SK-N-MC (cell line): ENCODE measurements at regions not wholly inside any gene's neighbourhood (a gene's known extent, or its start where the extent isn't known, plus 50 kb on each side); places are given as distances from the start of the nearest gene placed in this dataset.

ENCODE experiments used
- DNase-seq: peaks from one replicate; pipeline ENCODE4 v3.0.0-alpha.2; 2011; ENCODE audit warnings: low read depth, low spot score
- H3K27ac ChIP-seq: fragments of 200-600 bp; sonication (generic); 2 replicates; pipeline ENCODE4 v1.5.1; 2016; ENCODE audit warnings: mixed run types
- H3K36me3 ChIP-seq: fragments of 200-600 bp; sonication (generic); 2 replicates; pipeline ENCODE4 v1.6.1; 2017; ENCODE audit warnings: antibody characterized with exemption, low read length, mixed read lengths; ENCODE audit not compliant: insufficient read depth
- H3K4me3 ChIP-seq: fragments of 200-600 bp; sonication (generic); 2 replicates; pipeline ENCODE4 v1.5.1; 2016
- H3K9ac ChIP-seq: fragments of 200-600 bp; sonication (generic); 2 replicates; pipeline ENCODE4 v1.8.0; 2017; ENCODE audit warnings: mixed run types, mixed read lengths; ENCODE audit not compliant: insufficient read length
- H3K9me3 ChIP-seq: fragments of 200-600 bp; sonication (generic); 2 replicates; pipeline ENCODE4 v1.6.1; 2017; ENCODE audit warnings: low read depth, mild to moderate bottlenecking, antibody characterized with exemption, low read length, moderate library complexity, mixed read lengths
- EZH2 ChIP-seq: fragments of 200-600 bp; sonication (generic); IDR thresholded peaks from one replicate; pipeline ENCODE4 v1.6.1; 2017; ENCODE audit warnings: antibody characterized with exemption
- FOXP2 ChIP-seq: optimal IDR thresholded peaks from 2 replicates; pipeline ENCODE3; 2011; ENCODE audit warnings: mild to moderate bottlenecking, moderate library complexity; ENCODE audit not compliant: insufficient read depth; ENCODE audit errors: extremely low read length, control extremely low read depth
- POLR2AphosphoS5 ChIP-seq: IDR thresholded peaks from 2 replicates; pipeline ENCODE4 v1.6.1; 2012; ENCODE audit warnings: mild to moderate bottlenecking, low read depth, low read length, borderline replicate concordance

DNA sequence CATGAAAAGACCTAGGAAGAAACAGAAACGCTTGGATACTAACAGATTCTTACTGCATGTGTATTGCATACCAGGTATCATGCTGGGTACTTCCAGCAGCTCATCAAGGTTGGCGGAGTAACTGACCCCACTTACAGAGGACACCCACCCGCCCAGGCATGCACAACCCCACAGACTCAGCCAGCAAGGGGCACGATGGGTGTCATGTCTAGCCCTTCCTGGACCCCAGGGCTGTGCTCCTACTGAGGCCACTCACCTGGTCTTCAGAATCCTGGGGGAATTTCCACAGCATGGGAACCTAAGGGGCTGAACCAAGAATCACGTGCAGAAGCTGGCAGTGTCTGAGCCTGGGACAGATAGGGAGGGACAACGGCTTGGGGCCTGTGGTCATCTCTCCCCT, 134.1 kb upstream of the ZNF32 start:
- H3K4me3 ChIP-seq: no peak overlapping the region
- DNase-seq: no peak
- TF ChIP-seq FOXP2 (no peak), EZH2 (no peak), POLR2AphosphoS5 (no peak)
- no peak overlapping the region for H3K9ac ChIP-seq
- no peaks in the 10 kb centered on the region for H3K9me3 ChIP-seq
- H3K36me3 ChIP-seq: no peaks in the 10 kb centered on the region
- no peak overlapping the region for H3K27ac ChIP-seq

DNA sequence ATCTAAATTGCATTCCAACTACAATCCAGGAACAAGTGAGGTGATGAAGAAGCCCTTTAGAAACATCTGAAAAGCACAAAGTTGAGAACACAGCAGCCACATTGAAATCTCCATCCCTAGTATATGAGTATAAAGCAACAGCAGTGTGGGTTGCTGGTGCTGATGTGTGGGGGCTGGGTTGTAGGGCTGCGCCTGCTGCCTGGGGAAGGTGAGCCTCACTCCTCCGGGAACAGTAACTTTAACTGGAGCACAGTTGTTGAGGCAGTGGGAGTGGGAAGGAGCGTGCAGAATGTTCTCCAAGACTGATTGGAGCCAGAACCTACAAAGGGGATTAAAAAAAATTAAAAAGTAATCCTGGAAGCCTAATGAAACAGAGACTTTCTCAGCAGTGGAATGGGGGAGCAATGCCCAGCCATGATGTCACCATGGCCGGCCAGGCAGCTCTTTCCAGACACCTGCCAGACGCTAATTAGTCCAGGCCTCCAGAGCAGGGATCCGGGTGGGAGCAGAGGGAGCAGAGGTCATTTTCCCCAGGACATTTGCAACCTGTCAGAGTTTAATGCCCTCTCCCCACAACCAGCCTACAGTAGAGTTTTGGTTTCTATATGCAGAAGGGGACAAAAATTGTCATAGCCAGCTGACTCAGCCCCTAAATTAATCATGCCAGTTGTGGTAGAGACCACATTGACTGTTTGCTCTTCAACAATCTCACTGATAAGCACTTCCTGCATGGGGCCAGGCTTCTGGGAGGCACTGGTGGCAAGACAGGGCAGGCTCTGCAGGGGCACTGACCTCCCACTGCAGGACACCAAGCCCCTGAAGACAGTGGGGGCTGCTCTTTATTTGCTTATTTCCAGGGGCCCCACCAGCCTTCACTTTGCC, 133.0 kb upstream of the ZNF32 start:
- no peak overlapping the region for H3K27ac ChIP-seq
- H3K36me3 ChIP-seq: no peaks in the 10 kb centered on the region
- no peaks in the 10 kb centered on the region for H3K9me3 ChIP-seq
- TF ChIP-seq FOXP2: no peak
- no peak for TF ChIP-seq EZH2
- TF ChIP-seq POLR2AphosphoS5: no peak
- no peak overlapping the region for H3K9ac ChIP-seq
- DNase-seq: no peak
- no peak overlapping the region for H3K4me3 ChIP-seq

DNA sequence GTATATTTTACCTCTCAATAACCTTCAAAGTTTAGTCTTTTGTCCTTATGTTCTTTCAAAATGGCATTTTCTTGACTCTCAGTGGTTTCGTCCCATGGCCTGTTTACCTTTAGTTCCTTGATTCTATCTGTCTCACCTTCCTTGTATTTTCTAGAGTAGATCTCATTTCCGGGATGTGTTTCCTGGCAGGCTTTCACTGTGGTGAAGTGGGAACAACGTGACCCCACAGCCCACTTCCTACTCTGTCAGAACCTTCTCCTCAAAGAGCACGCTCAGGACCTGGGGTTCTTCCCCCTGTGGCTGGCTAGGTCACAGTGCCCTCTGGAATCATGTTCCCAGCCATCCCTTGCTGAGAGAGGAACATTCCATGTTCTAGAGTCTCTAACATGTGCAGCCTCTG, 129.9 kb upstream of the ZNF32 start:
- H3K36me3 ChIP-seq: no peaks in the 10 kb centered on the region
- DNase-seq: no peak
- TF ChIP-seq FOXP2 (no peak), EZH2 (no peak), POLR2AphosphoS5 (no peak)
- no peaks in the 10 kb centered on the region for H3K9me3 ChIP-seq
- H3K4me3 ChIP-seq: no peak overlapping the region
- H3K27ac ChIP-seq: no peak overlapping the region
- no peak overlapping the region for H3K9ac ChIP-seq

DNA sequence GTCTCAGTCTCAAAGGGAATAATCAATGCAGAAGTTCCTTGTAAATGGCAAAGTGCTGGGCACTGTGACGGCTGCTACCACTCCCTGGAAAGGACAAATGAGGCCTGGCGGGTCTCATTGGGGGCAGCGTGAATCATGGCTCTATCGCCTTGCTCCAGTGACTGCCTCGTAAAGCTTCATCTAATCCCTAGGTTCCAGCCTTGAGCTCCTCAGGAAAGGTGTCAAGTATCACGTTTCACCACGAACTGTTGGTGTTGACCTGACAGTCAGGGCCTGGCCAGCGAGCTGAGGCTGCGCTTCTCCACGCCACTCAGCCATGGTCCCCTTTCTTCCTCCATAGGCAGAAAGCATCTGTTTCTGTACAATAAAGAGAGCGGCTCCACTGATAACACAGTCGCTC, 126.7 kb upstream of the ZNF32 start:
- Histone ChIP-seq H3K27ac (no peak overlapping the region), H3K36me3 (no peaks in the 10 kb centered on the region), H3K9me3 (no peaks in the 10 kb centered on the region), H3K4me3 (no peak overlapping the region), H3K9ac (no peak overlapping the region)
- TF ChIP-seq EZH2 (no peak), FOXP2 (no peak), POLR2AphosphoS5 (no peak)
- DNase-seq: no peak

DNA sequence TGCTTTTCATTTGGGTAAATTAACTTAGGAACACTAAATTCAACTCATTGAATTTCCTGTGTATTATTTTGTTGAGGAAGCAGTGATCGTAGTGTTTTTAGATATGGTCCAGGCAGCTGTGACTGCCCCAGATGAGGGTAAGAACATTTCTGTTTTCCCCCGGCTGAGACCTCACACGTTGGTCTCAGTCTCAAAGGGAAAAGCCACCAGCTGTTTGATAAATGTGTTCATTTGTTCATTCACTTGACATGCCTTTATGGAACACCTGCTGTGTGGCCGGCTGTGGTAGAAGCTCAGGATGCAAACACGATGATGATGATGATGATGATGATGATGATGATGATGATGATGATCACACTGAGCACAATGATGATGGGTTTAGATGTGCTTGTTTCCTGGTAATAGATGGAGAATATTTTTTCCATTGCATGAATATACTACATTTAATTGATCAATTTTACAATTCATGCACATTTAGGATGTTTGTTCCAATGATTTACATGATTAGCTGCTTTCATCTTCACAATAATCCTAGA, 125.6 kb upstream of the ZNF32 start:
- DNase-seq: no peak
- no peaks in the 10 kb centered on the region for H3K9me3 ChIP-seq
- no peak overlapping the region for H3K27ac ChIP-seq
- no peak overlapping the region for H3K4me3 ChIP-seq
- TF ChIP-seq FOXP2 (no peak), POLR2AphosphoS5 (no peak), EZH2 (no peak)
- H3K9ac ChIP-seq: no peak overlapping the region
- no peaks in the 10 kb centered on the region for H3K36me3 ChIP-seq

DNA sequence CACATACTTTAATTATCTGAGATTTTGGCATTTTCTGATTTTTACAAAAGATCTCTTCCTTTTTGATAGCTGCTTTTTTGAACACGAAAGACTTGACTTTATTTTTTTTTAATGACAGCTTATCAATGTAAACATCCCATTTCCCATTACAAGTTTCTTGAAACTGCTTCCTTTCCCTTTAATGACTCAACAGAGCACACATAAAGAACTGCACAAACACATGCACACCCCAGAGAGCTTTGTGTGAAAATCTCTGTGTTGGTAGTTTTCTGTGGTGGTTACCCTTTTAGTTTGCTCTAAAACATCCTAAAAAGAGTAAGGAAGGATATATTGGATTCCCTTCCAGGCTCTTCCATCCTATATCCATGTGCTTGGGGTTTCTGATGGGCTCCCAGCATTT, 125.1 kb upstream of the ZNF32 start:
- Histone ChIP-seq H3K9me3 (no peaks in the 10 kb centered on the region), H3K9ac (no peak overlapping the region), H3K4me3 (no peak overlapping the region), H3K27ac (no peak overlapping the region), H3K36me3 (no peaks in the 10 kb centered on the region)
- DNase-seq: no peak
- no peak for TF ChIP-seq POLR2AphosphoS5
- TF ChIP-seq EZH2: no peak
- no peak for TF ChIP-seq FOXP2

DNA sequence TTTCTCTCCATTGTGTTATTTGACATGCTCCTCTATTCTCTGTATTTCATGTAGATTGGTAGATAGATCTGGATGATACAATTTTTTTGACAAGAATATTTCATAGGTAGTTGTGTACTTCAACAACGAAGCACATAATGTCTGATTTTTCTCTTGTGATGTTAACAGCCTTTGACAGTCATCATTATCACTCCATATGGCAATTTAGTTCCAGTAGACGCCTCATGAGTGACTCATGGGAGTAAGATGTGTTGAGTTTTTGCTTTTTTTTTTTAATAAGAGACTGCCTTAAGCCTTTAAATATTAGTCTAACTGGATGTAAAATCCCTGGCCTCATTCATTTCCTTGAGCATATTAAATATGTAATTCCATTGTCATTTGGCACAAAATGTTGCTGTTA, 123.5 kb upstream of the ZNF32 start:
- TF ChIP-seq EZH2 (no peak), POLR2AphosphoS5 (no peak), FOXP2 (no peak)
- DNase-seq: no peak
- no peak overlapping the region for H3K4me3 ChIP-seq

DNA sequence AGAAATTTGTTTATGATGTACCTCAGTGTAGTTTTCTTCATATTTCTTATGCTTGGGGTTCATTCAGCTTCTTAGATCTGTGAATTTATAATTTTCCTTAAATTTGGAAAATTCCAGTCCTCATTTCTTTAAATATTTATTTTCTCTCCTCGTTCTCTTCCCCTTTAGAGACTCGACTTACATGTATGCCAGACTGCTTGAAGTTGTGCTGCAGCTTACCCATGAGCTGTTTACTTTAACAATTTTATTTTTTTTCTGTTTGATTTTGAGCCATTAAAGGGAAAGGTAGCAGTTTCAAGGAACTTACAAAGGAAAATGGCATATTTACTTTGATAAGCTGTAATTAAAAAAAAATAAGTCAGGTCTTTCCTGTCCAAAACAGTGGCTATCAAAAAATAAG, 123.0 kb upstream of the ZNF32 start:
- H3K4me3 ChIP-seq: no peak overlapping the region

More for the DNA sequence above, 123.5 kb upstream of the ZNF32 start:
- Histone ChIP-seq H3K36me3 (no peaks in the 10 kb centered on the region), H3K9me3 (no peaks in the 10 kb centered on the region), H3K9ac (no peak overlapping the region), H3K27ac (no peak overlapping the region)

DNA sequence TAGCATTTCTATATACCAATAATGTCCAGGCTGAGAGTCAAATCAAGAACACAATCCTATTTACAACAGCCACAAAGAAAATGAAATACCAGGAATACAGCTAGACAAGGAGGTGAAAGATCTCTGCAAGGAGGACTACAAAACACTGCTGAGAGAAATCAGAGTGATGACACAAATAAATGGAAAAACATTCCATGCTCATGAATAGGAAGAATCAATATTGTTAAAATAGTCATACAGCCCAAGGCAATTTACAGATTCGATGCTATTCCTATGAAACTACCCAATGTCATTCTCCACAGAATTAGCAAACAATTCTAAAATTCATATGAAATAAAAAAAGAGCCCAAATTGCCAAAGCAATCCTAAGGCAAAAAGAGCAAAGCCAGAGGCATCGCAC, 116.8 kb upstream of the ZNF32 start:
- no peaks in the 10 kb centered on the region for H3K9me3 ChIP-seq
- H3K4me3 ChIP-seq: no peak overlapping the region
- no peak overlapping the region for H3K27ac ChIP-seq
- no peaks in the 10 kb centered on the region for H3K36me3 ChIP-seq
- TF ChIP-seq FOXP2 (no peak), EZH2 (no peak), POLR2AphosphoS5 (no peak)
- no peak for DNase-seq
- H3K9ac ChIP-seq: no peak overlapping the region

More for the DNA sequence above, 123.0 kb upstream of the ZNF32 start:
- no peaks in the 10 kb centered on the region for H3K9me3 ChIP-seq
- DNase-seq: no peak
- no peaks in the 10 kb centered on the region for H3K36me3 ChIP-seq
- H3K9ac ChIP-seq: no peak overlapping the region
- no peak overlapping the region for H3K27ac ChIP-seq
- TF ChIP-seq EZH2: no peak
- no peak for TF ChIP-seq POLR2AphosphoS5
- TF ChIP-seq FOXP2: no peak
